Mesothelial cell of epicardium (in vitro differentiated cells): ENCODE measurements at regions not wholly inside any gene's neighbourhood (a gene's known extent, or its start where the extent isn't known, plus 50 kb on each side); places are given as distances from the start of the nearest gene placed in this dataset.

Experiments used
- DNase-seq, 2 experiments: peaks; one replicate each; pipeline ENCODE4 v3.0.0; 2021; ENCODE audit warnings: low spot score in 2 of 2; ENCODE audit not compliant: unreplicated experiment in 2 of 2
- H3K27ac Mint-ChIP-seq: 2 replicates; pipeline ENCODE4 v1.8.0; 2021; ENCODE audit warnings: mixed read lengths
- H3K27me3 Mint-ChIP-seq: 2 replicates; pipeline ENCODE4 v1.8.0; 2021; ENCODE audit warnings: low read depth, mixed read lengths
- H3K36me3 Mint-ChIP-seq: 2 replicates; pipeline ENCODE4 v1.8.0; 2021; ENCODE audit warnings: mixed read lengths
- H3K4me1 Mint-ChIP-seq: 2 replicates; pipeline ENCODE4 v1.8.0; 2021; ENCODE audit warnings: mixed read lengths
- H3K4me3 Mint-ChIP-seq: 2 replicates; pipeline ENCODE4 v1.8.0; 2021; ENCODE audit warnings: mild to moderate bottlenecking, moderate library complexity, mixed read lengths
- H3K9me3 Mint-ChIP-seq: 2 replicates; pipeline ENCODE4 v1.8.0; 2021; ENCODE audit warnings: mixed read lengths
- CTCF ChIP-seq: fragments of 200-600 bp; sonication (generic); IDR thresholded peaks from one replicate; pipeline ENCODE4 v1.5.0; 2021; ENCODE audit warnings: antibody characterized with exemption; ENCODE audit not compliant: unreplicated experiment

DNA sequence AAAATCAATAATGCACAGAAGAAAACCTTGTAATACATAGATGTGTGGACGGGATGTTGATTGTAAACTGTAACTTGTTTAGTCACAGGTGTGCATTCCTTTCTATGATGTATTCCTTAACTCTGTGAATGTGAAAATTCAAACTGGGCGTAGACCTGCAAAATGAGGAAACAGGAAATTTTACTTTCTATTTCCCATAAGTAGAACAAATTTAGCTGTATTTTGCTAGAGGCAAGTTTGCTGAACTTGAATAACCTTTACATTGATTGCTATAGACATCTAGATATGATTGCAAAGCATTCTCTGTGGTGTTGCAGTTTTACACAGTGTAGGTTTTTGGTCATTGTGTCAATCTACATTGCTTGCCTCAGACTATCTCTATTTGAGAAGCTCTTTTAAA lies 368.4 kb upstream of the MAN1A1 start:
- Mint-ChIP-seq H3K4me1 (peaks cover 32% of the 10 kb centered on the region), H3K36me3 (no peaks in the 10 kb centered on the region), H3K4me3 (no peak overlapping the region), H3K27ac (no peak overlapping the region), H3K27me3 (no peaks in the 10 kb centered on the region), H3K9me3 (peaks cover 9% of the 10 kb centered on the region)
- no peak for TF ChIP-seq CTCF
- DNase-seq = no peak

DNA sequence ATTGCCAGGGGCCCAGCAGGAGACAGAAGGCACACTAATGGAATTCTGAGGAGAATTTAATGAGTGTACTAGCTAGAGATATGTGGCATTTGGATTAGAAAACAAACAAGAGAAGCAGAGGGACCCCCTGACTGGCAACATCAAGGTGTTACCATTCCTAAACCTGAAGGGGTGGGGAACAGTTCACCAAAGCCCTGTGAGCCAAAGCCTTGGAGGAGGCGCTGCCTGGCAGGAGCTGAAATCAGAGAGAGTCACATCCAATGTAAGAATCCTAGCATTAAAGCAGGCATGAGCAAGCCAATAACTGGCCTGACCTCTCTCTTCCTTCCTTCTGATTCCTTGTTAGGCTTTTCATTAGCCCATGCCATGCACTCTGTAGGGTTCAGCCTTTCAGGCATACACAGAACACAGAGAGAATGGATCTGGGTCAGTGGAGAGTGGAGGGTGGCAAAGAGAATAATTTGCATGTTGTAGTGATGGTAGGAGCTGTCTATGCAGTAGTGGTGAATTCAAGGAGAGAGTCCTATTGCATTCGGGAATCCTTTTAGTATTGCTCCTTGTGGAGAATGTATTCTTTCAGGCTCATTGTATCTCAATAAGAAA lies 367.2 kb upstream of the MAN1A1 start:
- Mint-ChIP-seq H3K27ac (no peak overlapping the region), H3K4me3 (no peak overlapping the region), H3K9me3 (peaks cover 8% of the 10 kb centered on the region), H3K36me3 (no peaks in the 10 kb centered on the region), H3K27me3 (no peaks in the 10 kb centered on the region), H3K4me1 (peaks cover 32% of the 10 kb centered on the region)
- no peak for TF ChIP-seq CTCF
- DNase-seq = no peak

- no peak for DNase-seq
- peaks cover 14% of the 10 kb centered on the region for H3K9me3 Mint-ChIP-seq
- H3K4me3 Mint-ChIP-seq = no peak overlapping the region
- no peaks in the 10 kb centered on the region for H3K36me3 Mint-ChIP-seq
- no peak overlapping the region for H3K27ac Mint-ChIP-seq
- peaks cover 32% of the 10 kb centered on the region for H3K4me1 Mint-ChIP-seq
- TF ChIP-seq CTCF = no peak
- no peaks in the 10 kb centered on the region for H3K27me3 Mint-ChIP-seq
These were observed 364.3 kb upstream of the MAN1A1 start for GRCh38 chr6:119713903-119714302.

GRCh38 chr6:119686644-119687043 lies 337.1 kb upstream of the MAN1A1 start:
- Mint-ChIP-seq H3K4me1 (peaks cover 20% of the 10 kb centered on the region), H3K27me3 (no peaks in the 10 kb centered on the region), H3K9me3 (peaks cover 4% of the 10 kb centered on the region), H3K27ac (no peak overlapping the region), H3K36me3 (no peaks in the 10 kb centered on the region), H3K4me3 (no peak overlapping the region)
- no peak for DNase-seq
- TF ChIP-seq CTCF = no peak

DNA sequence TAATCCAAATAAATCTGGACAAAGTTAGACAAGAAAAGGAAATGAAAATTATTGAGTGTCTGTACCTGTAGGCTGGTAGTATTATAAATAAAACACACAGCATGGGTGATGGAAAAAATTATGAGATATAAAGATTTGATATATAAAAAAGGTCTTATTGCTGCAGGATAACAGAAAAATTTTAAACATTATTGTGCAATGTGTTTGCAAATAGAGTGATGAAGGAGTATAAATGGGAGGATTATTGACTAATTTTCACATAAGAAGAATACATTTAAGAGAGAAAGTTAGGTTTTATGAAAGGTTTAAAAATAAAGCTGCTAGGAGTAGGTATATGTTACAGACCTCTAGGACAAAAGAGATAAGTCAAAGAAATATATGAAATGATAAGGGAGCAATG lies 336.7 kb upstream of the MAN1A1 start:
- H3K27ac Mint-ChIP-seq = no peak overlapping the region
- no peak for DNase-seq

More for the DNA sequence above, 336.7 kb upstream of the MAN1A1 start:
- H3K27me3 Mint-ChIP-seq = no peaks in the 10 kb centered on the region
- peaks cover 17% of the 10 kb centered on the region for H3K4me1 Mint-ChIP-seq
- no peak overlapping the region for H3K4me3 Mint-ChIP-seq
- no peak for TF ChIP-seq CTCF
- H3K36me3 Mint-ChIP-seq = no peaks in the 10 kb centered on the region
- peaks cover 4% of the 10 kb centered on the region for H3K9me3 Mint-ChIP-seq
